Inferior parietal cortex (tissue), 1 donor: ENCODE measurements at regions not wholly inside any gene's neighbourhood (a gene's known extent, or its start where the extent isn't known, plus 50 kb on each side); places are given as distances from the start of the nearest gene placed in this dataset.

Source experiments
- DNase-seq: peaks from one replicate; pipeline ENCODE4 v3.0.0-alpha.2; 2016; ENCODE audit errors: extremely low spot score

- peak; percentile 71 for DNase-seq
These were observed 268.0 kb upstream of the ARRDC4 start for GRCh38 chr15:97692301-97693015.

GRCh38 chr15:97694456-97694855 is 266.0 kb upstream of the ARRDC4 start:
- DNase-seq: no peak

GRCh38 chr15:97703400-97703799 is 257.1 kb upstream of the ARRDC4 start:
- DNase-seq: no peak

- no peak for DNase-seq
These were observed 254.4 kb upstream of the ARRDC4 start for GRCh38 chr15:97706059-97706458.

GRCh38 chr15:97708252-97708651 is 252.3 kb upstream of the ARRDC4 start:
- no peak for DNase-seq

- DNase-seq: no peak
These were observed 248.0 kb upstream of the ARRDC4 start for GRCh38 chr15:97712530-97712929.

- no peak for DNase-seq
These were observed 242.7 kb upstream of the ARRDC4 start for GRCh38 chr15:97717806-97718205.

GRCh38 chr15:97718509-97718908 is 242.0 kb upstream of the ARRDC4 start:
- DNase-seq: no peak

GRCh38 chr15:97728791-97729190 is 231.7 kb upstream of the ARRDC4 start:
- DNase-seq: peak; percentile 18

GRCh38 chr15:97729270-97729669 is 231.2 kb upstream of the ARRDC4 start:
- no peak for DNase-seq

- no peak for DNase-seq
These were observed 230.2 kb upstream of the ARRDC4 start for GRCh38 chr15:97730315-97730714.

- DNase-seq: no peak
These were observed 228.6 kb upstream of the ARRDC4 start for GRCh38 chr15:97731859-97732258.

- DNase-seq: no peak
These were observed 227.1 kb upstream of the ARRDC4 start for GRCh38 chr15:97733373-97733772.

GRCh38 chr15:97736748-97737147 is 223.8 kb upstream of the ARRDC4 start:
- no peak for DNase-seq

- peak; percentile 32 for DNase-seq
These were observed 214.9 kb upstream of the ARRDC4 start for GRCh38 chr15:97745481-97746071.

- no peak for DNase-seq
These were observed 213.2 kb upstream of the ARRDC4 start for GRCh38 chr15:97747342-97747741.

- no peak for DNase-seq
These were observed 211.9 kb upstream of the ARRDC4 start for GRCh38 chr15:97748576-97748975.

GRCh38 chr15:97750060-97750459 is 210.4 kb upstream of the ARRDC4 start:
- no peak for DNase-seq

- DNase-seq: no peak
These were observed 204.8 kb upstream of the ARRDC4 start for GRCh38 chr15:97755726-97756125.

- DNase-seq: no peak
These were observed 201.1 kb upstream of the ARRDC4 start for GRCh38 chr15:97759363-97759762.

GRCh38 chr15:97761110-97761509 is 199.4 kb upstream of the ARRDC4 start:
- DNase-seq: no peak

- DNase-seq: no peak
These were observed 177.3 kb upstream of the ARRDC4 start for GRCh38 chr15:97783240-97783639.

GRCh38 chr15:97786741-97787140 is 173.8 kb upstream of the ARRDC4 start:
- DNase-seq: no peak

- DNase-seq: no peak
These were observed 170.3 kb upstream of the ARRDC4 start for GRCh38 chr15:97790180-97790579.
